Activated CD4-positive, alpha-beta T cell treated with anti-CD3 and anti-CD28 coated beads, Interleukin-10, Interleukin-2, amounts not matched to agents 100 ng/mL and 50 ng/mL, durations not matched to agents 16 hours and 8 hours (primary cell): ENCODE measurements at regions not wholly inside any gene's neighbourhood (a gene's known extent, or its start where the extent isn't known, plus 50 kb on each side); places are given as distances from the start of the nearest gene placed in this dataset.

Experiments used
- DNase-seq: peaks from one replicate; pipeline ENCODE4 v3.0.0-alpha.2; 2020

DNA sequence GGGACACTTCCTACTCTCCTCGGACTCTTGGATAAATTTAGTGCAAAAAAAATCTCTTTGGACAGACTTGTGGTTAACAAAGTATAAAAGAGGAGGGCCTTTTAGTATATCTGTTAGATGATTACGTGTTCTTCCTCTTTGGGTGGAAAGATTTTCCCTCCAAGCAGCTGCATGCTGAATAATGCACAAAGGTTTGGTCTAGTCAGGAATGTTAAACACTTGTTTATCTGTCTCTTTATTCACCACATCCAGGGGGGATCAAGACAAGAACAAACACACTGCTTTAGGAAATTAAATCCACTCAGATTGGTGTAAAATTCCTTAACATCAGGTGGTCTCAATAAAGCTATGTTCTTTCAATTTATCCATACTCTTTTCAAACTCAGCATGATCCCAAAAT lies 260.9 kb upstream of the CHD6 start:
- no peak for DNase-seq

DNA sequence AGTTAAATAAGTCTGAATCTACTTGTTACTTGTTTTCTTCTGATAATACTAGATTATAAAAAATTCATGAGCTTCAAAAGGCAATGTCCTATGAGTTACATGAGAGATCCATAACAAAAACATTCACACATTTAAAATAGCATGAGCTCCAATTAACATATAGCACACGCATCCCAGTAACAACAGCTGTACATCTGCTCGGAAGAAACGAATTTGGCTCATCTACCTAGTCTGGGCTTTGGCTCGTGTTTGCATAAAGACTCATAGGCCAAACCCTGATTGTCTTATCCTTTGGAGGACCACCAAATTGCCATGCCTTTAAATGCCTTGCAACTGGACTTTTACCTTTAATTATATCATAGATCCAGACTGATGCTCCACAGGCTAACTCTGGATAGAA lies 259.7 kb upstream of the CHD6 start:
- DNase-seq: no peak

DNA sequence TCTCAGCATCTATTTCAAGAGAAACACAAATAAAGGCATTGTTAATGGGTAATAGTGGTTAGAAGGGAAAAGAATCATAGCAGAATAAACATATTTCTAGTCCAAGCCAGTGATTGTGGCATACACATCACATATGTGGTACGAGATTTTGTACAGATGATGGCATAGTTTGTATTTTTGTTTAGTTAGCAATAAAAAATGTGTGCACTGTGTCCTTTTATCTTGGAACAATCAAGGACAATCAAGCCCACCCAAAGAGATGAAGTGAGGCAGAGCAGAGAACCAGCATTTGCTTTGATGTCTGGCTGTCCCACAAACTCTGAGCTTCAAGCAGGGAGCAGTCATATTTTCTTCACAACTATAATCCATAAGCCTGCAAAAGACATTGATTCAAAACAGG lies 256.5 kb upstream of the CHD6 start:
- DNase-seq: no peak

DNA sequence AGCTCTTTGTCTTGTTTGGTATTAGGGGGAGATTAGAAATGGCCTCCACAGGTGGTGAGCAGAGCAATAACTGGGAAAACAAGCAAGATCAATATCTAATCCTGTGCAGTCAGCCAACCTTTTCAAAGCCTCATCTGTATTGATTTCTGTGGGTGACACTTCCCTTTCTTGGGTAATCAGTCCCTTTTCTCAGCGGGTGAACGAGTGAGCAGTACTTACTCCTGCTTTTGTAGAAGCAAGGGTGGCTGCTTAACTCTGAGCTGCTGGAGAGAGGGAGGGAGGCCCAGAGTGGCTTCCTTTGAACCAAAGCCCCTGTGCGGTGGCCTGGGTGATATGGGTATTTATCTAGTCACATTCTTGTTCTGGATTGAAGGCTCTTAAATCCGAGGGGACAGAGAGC lies 254.8 kb upstream of the CHD6 start:
- DNase-seq: no peak

DNA sequence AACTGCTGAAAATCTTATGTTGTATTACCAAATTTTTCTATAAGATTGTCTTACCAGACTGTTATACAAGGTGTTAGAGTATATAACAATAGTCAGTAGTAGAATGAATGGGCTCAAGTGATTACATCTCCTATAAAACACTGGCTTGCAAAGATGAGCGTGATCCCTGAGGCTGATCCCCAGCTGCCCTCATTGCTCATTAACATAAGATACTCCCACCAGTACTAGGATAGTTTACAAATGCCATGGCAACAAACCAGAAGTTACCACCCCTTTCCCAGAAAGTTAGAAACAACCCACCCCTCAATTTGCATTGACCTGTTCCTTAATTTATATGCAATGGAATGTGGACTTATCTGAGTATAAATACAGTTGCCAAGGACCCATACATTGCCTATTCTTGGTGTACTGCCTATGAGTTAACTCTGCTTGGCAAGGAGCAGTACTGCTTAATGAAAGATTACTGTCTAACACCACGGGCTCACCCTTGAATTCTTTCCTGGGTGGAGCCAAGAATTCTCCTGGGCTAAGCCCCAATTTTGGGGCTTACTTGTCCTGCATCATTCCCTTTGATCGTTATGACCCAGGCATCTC lies 252.8 kb upstream of the CHD6 start:
- DNase-seq: no peak

DNA sequence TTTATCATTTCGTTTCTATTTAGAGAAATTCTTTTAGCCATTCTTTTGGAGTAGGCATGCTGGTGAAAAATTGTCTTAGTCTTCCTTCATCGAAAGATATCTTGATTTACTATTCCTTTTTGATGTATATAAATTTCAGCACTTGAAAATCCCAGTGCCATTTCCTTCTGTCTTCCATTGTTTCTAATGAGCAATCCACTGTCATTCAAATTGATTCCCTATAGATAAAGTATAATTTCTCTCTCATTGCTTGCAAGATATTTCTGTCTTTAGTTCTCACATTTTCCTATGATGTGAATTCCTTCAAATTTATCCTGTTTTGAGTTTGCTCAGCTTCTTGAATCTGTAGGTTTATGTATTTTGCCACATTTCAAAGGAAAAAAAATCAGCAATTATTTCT lies 251.1 kb upstream of the CHD6 start:
- no peak for DNase-seq

DNA sequence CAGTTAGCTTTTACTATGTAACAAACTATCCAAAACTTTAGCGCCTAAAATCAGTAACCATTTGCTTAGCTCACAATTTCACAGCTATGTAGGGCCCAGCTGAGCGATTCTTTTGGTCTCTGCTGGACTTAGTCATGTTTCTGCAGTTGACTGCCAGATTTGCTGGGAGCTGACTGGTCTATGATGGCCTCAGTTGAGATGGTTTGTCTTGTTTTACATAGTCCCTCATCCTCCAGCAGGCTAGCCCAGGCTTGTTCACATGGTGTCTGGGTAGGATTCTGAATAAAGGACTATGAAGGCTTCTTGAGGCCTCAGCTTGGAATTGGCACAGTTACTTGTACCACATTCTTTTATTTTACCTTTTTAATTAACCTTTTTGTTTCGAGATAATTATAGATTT lies 247.8 kb upstream of the CHD6 start:
- DNase-seq: no peak

DNA sequence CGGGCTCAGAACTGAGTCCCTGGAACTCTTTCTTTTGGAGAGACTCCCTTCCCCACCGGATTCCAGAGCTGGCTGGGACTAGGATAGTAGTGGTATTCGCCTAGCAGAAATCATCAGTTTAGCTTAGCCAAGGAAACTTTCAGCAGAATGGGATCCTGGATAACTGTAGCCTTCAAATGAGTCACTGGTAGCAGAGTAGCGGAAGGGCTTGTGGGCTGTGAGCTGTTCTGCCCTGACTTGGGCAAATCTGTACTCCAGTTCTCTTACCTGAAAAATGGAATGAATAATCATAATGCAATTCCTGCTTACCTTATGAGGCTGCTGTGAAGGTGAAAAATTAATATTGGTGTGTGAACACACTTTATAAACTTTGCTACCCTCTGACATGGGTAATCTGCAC lies 244.3 kb upstream of the CHD6 start:
- DNase-seq: no peak

DNA sequence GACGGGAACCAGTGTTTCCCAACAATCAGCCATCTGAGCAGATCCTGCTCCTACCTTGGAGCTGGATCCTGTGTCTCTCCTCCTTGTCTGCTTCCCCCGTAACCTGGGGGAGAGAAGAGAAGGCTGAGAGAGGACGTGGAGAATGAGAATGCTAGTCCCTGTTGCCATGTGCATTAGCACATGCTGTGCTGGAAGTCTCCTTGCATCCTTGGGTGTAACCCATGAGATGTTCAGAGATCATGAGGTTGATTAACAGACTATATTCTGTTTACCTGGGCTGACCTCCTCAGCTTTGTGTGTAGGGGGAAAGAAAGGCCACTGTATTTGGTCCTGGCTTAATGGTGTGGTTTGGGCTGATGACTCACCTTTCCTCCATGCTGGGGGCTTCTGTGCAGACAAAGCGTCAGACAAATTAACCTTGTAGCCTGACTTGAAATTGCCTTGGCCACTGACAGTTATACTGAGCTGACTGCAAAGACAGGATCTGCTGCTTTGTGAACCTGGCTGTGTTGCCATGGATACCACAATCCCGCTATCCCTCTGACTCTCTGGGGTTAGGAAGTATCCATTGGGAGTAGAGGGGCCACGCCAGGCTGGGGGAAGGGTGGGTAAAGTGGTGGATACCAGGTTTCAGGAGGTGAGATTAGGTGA lies 243.7 kb upstream of the CHD6 start:
- no peak for DNase-seq

DNA sequence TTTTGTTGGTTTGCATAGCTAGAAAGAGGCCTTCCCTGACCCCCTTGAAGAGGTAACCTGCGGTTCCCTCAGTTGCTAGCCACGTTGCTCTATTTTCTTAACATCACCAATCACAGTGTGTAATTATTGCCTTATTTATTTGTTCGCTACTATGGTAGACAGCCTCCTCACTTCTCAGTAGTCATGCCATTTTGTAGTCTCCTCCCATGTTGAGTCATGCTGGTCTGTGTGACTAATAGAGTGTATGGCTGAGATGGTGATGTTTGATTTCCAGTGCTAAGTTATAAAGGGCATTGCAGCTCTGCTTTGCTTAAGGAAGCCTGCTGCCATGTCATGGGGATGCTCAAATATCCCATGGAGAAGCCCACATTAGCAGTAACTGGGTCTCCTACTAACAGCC lies 236.6 kb upstream of the CHD6 start:
- peak; percentile 11 for DNase-seq

DNA sequence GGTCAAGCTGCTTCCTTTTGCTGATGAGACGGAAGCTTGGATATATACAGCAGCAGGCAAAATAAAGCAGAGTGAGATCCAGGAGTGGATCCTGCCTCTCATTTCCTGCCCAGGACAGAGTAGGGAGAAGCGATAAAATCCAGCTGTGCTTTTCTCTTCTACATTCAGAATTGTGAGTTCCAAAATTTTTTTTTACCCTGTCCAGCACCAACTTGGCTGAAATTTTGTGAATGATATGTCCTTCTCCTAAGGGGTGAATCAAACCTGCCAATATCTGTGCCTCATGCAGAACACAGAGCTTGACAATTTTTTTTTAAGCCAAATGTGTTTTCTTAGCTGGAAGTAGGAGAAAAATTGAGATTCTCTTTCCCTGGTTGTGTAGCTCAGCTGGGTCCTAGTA lies 235.6 kb upstream of the CHD6 start:
- DNase-seq: no peak

DNA sequence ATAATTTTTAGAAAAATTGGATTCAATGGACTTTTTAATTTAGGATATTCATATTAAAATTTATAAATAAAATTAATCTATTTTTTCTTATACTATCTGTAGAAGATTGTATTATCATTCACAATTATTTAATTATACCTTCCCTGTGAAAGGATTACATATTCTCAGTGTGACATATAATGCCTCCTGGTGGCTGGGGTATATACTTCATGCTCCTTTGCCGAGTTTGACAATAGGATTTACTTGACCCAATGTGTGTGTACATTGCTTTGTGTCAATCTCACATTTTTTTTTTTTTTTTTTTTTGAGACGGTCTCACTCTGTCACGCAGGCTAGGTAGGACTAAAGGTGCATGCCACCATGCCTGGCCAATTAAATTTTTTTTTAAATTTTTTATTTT lies 230.0 kb upstream of the CHD6 start:
- no peak for DNase-seq

DNA sequence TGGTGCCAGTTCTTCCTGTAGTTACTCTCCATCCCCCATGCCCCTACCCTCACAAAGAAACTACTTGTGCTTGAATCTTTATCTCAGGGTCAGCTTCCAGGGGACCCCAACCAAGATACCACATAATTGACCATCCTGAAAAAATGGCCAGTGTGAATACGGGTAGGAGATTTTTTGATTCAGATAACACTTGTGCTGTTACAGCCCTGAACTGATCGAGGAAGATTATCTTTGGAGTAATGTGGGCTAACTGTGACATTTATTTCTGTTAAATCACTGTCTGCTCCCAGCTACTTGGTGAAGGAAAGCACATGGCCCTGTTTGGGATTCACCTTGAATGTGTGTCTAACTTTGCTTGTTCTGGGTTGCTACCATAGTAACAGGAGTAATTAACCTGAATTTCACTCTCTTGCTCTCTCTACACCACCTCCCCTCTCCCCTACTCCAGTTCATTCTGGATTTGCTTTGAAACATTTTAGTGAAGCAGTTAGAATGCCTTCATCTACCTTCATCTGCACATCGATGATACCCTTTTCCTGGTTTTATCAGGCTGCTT lies 219.6 kb upstream of the CHD6 start:
- no peak for DNase-seq

DNA sequence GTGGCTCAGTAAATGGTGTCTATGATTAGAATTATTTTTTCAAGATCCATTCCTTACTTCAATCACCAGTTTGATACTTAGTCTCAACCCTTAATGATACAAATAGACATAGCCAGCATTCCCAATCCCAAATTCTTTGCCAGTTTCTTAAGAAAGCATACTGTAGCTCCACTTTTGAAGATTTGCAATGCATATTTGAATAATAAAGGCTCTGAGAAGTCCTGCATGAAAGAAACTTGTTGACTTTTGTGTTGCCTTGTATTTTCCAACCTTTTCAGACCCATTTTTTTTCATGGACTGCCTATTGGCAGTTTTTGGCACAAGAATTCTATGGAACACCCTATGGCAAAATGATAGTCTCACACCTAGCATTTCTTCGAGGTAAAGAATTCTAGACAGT lies 215.6 kb upstream of the CHD6 start:
- DNase-seq: no peak

DNA sequence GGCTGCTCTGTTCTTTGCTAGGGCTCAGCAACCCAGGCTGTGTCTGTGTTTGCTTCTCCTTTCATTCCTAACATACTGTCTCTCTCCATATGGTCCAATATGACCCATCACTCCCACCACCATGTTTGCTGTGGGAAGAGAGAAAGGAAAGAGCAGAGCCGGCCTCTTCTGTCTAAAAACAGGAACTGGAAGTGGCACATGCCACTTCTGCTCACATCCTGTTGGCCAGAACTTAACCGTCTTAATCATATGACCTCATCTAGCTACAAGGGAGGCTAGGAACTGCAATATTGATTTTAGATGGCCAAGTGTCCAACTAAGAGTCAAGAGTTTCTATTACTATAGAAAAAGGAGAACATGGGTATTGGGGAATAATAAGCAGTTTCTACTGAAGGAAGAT lies 212.5 kb upstream of the CHD6 start:
- DNase-seq: no peak

DNA sequence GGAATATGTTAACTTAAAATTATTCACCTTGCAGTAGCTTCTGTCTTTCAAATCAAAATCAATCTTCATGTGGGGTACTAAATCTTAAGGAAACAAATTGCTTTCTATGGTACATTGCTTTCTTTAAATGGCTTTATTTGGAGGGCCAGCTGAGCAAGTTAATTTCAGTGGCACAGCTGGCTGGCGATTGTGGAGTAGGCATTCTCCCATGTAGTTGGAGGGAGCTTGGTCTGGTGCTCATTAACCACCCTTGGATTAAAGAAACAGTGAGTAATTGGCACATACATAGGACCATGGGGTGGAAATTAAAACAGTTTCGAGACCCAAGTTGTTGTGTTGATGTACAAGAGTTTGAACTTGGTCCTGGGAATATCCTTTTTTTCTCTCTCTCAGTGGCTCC lies 201.3 kb upstream of the CHD6 start:
- no peak for DNase-seq

DNA sequence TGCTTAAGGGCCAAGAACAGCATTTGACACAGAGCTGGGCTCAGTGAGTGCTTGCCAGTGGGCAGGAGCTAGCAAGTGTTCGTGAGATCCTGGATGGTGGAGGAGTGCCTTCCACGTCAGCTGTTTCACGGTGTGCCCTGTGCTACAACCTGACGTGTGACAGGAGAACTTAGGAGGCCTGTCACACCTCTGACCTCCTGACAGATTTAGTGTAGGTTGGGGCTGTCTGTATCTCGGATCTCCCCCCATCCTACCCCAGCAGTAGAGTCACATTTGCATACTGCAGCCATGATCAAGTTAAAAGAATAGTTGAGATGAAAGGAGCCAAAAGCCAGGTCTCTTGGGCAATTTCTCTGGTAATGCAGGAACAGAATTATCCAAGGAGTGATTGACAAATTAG lies 200.8 kb upstream of the CHD6 start:
- no peak for DNase-seq

DNA sequence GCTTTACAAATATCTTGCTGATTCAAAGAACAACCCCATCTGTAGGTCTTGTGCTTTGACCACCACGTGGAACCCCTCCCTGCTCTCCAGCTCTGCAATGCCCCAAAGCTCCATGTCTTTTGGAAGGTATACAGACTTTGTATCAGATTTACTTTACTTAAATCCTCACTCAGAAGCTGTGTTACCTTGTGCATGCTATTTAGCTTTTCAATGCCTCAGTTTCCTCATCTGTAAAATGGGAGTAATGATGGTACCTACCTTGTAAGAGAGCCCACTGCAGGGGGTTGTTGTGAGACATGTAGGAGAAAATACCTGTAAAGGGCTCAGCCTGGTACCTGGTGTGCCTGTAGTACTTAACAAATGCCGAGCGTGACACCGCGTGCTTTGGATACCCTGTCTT lies 200.2 kb upstream of the CHD6 start:
- DNase-seq: no peak

DNA sequence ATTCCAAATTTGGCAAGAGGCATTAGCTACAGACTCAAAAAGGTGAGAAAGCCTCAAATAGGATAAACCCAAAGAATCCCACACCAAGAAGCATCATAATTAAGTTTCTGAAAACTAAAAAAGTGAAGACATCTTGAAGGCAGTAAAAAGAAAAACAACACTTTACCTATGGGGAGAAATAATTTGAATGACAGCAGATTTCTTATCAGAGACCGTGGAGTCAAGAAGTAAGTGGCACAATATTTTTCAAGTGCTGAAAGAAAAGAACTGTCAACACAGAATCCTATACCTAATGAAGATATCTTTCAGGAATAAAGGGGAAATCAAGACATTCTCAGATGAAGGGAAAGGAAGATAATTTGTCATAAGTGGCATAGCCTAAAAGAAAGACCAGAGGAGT lies 193.3 kb upstream of the CHD6 start:
- no peak for DNase-seq

DNA sequence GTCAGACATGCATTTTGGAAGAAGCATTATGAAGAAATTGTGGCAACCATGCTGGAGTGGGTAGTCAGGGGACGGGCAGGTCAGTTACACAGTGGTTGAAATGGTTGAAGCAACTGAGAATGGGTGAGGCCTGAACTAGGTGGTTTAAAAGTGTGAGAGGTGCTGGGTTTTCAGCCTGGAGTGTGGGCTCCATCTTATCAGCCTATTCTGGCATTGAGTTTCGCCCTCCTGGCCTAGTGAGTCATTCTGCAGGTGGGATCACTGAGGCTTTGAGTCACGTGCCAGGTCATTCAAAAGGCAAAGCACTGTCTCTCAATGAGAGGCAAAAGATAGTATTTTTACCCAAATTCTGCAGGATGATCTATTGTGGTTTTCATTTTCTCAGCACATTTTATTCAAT lies 181.9 kb upstream of the CHD6 start:
- DNase-seq: no peak

DNA sequence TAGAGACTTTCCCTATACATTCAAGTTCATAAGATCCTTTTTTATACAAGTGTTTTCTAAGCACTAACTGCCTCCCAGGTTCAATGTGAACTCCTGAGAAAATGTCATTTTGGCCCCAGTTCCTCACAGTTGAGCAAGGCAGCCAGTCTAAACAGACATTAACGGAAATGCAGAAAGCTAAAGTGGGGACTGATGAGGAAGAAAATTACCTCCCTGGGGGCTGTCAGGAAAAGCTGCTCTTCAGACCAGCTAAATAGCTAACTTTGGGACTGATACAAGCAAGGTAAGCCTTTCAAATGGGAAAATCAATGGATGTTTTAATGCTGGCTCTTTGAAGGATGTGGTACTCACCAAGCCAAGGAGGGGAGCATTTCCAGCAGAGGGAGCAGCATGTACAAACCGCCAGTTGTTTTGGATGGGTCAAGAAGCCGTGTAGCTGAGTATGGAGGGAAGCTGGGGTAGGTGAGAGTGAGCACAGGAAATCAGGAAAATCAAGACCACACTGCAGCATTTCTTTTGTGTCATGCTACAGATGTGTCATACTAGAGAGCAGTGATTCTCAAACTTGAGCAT lies 180.8 kb upstream of the CHD6 start:
- no peak for DNase-seq

DNA sequence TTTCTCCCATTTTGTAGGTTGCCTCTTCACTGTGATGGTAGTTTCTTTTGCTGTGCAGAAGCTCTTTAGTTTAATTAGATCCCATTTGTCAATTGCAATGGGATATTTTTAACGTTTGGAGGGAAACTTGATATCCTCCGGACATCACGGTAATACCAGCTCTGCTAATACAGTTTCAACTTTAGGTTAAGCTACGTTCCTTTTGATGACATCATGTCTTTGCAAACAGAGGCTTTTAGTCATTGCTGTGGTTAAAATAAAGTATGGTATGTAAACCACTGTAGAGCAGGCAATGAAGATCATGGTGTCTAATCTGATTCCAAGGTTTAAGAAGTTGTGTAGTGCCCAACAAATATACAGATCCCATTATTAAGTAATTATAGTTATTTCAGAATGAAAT lies 168.0 kb upstream of the CHD6 start:
- no peak for DNase-seq

DNA sequence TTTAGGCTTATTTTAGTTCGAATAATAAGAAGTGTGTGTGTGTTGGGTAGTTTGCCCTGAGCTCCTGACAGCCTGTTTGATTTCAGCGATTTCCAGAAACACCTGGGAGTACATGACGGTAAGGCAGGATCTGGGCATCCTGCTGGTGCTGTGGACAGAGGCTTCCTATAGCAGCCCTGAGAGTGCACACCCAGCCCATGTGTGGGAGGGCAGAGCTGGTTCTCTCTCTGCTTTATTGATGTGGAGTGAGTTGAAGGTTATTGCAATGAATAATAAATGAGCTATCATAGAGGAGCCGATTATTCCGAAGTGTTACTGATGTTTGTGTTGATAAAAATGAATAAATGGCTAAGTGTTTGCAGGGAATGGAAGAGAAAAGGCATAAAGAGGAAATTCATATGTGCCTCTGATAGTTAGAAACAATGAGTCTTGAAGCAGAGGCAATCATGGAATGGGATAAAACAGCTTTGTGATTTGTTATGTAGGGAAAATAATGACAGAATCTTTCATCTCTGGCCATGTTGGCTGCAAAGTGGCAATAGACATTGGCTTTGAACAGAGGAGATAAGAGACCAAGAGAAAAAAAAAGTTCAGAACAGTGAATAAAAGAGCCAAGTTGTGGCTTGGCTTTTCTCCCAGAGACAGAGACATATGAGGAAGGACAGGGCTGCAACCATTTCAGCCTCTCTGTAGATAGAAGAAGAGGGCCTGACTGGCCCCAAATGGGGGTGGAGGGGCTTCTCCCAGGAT lies 166.2 kb upstream of the CHD6 start:
- DNase-seq: no peak
